Hepatocyte (in vitro differentiated cells): ENCODE measurements at regions not wholly inside any gene's neighbourhood (a gene's known extent, or its start where the extent isn't known, plus 50 kb on each side); places are given as distances from the start of the nearest gene placed in this dataset.

ENCODE experiments used
- CTCF ChIP-seq: fragments of 200-600 bp; sonication (generic); IDR thresholded peaks from 2 replicates; pipeline ENCODE4 v1.5.1; 2016; ENCODE audit warnings: antibody characterized with exemption, mild to moderate bottlenecking; ENCODE audit not compliant: poor library complexity
- EZH2 ChIP-seq: fragments of 200-600 bp; sonication (generic); IDR thresholded peaks from 2 replicates; pipeline ENCODE4 v1.6.1; 2016; ENCODE audit warnings: antibody characterized with exemption, mild to moderate bottlenecking, borderline replicate concordance
- EZH2phosphoT487 ChIP-seq: fragments of 200-600 bp; sonication (generic); IDR thresholded peaks from one replicate; pipeline ENCODE4 v1.6.1; 2018; ENCODE audit warnings: antibody characterized with exemption, mild to moderate bottlenecking, low read depth, moderate library complexity; ENCODE audit not compliant: unreplicated experiment, severe bottlenecking

- no peak for TF ChIP-seq CTCF
- TF ChIP-seq EZH2, result no peak
- no peak for TF ChIP-seq EZH2phosphoT487
These were observed 289.4 kb upstream of the SLC24A2 start for GRCh38 chr9:20078246-20078645.
